GM18861 (cell line): ENCODE measurements at regions not wholly inside any gene's neighbourhood (a gene's known extent, or its start where the extent isn't known, plus 50 kb on each side); places are given as distances from the start of the nearest gene placed in this dataset.
"Not testable (repeated sequence)": the region's sequence is repeated elsewhere in the genome, so short reads cannot be mapped to it uniquely, and the experiment has no call there.

Experiments
- ATAC-seq: cut with Tn5 transposase; IDR thresholded peaks from one replicate; pipeline ENCODE4 v1.9.1; 2021; ENCODE audit not compliant: unreplicated experiment

GRCh38 chr16:16989368-16989767 lies 481.4 kb downstream of the XYLT1 start:
- no peak for ATAC-seq

DNA sequence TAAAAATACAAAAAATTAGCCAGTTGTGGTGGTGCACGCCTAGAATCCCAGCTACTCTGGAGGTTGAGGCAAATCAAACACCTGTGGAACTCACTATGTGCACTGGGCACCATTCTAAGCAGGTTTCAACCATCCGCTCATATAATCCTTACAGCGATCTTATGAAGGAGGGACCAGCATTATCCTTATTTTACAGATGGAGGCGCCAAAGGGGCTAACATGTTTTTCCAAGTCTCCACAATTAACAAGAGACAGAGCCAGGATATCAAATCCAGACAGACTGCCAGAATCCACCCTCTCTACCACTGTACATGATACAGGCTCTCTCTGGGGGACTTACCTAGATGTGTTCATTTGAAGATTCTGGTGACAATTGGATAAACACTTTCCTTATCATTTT lies 479.0 kb downstream of the XYLT1 start:
- ATAC-seq: no peak

GRCh38 chr16:16992975-16993765 lies 477.6 kb downstream of the XYLT1 start:
- ATAC-seq: no peak

DNA sequence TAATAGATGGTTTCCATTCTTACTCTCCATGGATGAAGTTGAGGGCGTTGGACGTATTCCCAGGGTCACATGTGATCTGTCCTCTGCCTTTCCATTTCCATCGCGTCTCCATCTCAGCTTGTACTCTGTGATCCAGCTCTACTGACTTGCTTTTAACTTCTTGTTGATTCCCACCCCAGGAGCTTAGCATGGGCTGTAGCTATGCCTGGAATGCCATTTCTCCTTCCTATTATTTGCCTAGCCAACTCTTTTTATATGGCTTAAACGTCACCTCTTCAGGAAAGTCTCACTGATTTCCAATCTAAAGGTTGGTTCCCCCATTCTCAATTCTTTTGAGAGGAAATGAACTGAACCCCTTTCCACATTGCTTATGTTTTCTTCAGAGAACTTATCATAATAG lies 475.9 kb downstream of the XYLT1 start:
- no peak for ATAC-seq

DNA sequence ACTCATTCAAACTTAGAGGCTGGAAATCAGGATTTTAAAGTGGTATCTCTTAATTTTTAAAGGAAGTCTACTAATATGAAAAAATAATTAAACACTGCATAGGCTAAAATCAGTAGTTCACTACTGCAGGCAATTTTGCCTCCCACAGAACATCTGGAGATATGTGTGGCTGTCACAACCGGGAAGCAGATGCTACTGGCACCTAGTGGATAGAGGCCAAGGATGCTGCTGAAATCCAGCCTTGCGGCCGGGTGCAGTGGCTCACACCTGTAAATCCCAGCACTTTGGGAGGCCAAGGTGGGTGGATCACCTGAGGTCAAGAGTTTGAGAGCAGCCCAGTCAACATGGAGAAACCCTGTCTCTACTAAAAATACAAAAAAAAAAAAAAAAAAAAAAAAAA lies 473.9 kb downstream of the XYLT1 start:
- no peak for ATAC-seq

GRCh38 chr16:16997349-16997748 lies 473.4 kb downstream of the XYLT1 start:
- no peak for ATAC-seq

- ATAC-seq: no peak
Observed at GRCh38 chr16:17001471-17001870, 469.3 kb downstream of the XYLT1 start.

- ATAC-seq: no peak
Observed at GRCh38 chr16:17002565-17002964, 468.2 kb downstream of the XYLT1 start.

DNA sequence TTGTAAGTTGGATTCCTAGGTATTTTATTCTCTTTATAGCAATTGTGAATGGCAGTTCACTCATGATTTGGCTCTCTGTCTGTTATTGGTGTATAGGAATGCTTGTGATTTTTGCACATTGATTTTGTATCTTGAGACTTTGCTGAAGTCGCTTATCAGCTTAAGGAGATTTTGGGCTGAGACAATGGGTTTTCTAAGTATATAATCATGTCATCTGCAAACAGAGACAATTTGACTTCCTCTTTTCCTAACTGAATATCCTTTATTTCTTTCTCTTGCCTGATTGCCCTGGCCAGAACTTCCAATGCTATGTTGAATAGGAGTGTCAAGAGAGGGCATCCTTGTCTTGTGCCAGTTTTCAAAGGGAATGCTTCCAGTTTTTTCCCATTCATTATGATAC lies 464.8 kb downstream of the XYLT1 start:
- ATAC-seq: not testable (repeated sequence)

GRCh38 chr16:17011712-17012111 lies 459.0 kb downstream of the XYLT1 start:
- ATAC-seq: no peak

DNA sequence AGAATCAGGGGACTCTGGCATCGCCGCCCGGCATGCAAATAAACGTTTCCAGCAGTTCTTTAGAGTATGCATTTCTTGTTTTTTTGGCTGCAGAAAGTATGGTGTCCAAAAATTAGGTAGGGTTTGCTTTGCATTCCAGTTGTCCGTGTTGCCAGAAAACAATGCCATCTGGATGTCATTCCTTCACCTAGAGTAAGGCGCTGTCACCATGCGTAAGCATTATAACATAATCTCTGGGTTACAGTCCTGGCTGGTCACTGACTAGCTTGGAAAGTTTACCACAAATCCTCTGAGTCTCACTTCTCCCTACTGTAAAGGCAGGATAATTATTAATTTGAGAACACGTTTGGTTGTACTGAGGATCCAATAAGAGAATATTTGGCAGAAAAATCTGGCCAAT lies 457.7 kb downstream of the XYLT1 start:
- ATAC-seq: no peak

DNA sequence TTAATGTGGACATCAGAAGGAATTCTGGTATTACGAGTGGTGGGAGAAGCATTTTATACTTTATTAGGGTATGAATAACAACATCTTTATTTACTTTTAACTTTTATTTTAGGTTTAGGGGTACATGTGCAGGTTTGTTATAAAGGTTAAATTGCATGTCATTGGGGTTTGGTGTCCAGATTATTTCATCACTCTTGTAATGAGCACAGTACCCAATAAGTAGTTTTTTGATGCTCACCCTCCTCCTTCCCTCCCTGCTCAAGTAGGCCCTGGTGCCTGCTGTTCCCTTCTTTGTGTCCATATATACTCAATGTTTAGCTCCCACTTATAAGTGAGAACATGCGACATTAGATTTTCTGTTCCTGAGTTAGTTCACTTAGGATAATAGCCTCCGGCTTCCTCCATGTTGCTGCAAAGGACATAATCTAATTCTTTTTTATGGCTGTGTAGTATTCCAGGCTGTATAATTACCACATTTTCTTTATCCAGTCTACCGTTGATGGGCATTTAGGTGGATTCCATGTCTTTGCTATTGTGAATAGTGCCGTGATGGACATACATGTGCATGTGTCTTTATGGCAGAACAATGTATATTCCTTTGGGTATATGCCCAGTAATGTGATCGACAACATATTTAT lies 456.2 kb downstream of the XYLT1 start:
- no peak for ATAC-seq

DNA sequence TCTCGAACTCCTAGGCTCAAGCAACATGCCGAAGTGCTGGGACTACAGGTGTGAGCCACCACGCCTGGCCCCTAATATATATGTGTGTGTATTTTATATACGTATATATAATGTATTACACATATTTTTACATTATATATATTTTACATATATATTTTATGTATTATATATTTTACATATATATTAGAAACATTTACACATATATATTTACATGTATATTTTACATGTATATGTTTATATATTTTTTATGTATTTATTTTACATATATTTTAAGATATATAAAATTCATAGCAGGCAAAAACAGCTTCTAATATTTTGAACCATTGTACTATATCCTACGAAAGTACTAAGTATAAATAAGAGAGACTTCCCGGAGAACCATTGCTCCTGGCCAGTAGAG lies 455.1 kb downstream of the XYLT1 start:
- ATAC-seq: no peak

- ATAC-seq: no peak
Observed at GRCh38 chr16:17017442-17017841, 453.3 kb downstream of the XYLT1 start.

DNA sequence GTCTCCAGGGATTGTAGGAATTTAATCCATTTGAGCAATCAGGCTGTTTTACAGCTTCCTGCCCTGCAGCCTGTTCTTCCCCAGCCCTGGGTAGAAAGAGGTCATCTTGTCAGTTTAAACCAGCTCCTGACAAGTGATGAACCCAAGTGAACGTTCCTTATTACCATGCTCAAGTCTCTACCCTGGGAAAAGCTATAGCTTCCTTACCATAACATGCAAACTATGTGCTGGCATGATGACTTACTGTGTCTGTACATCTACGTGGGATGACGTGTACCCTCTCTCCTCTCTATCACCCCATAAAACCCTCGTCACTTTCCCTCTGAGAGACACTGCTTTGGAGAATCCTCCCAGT lies 452.2 kb downstream of the XYLT1 start:
- no peak for ATAC-seq

GRCh38 chr16:17019366-17019765 lies 451.4 kb downstream of the XYLT1 start:
- no peak for ATAC-seq

GRCh38 chr16:17023606-17024005 lies 447.2 kb downstream of the XYLT1 start:
- ATAC-seq: no peak

GRCh38 chr16:17024514-17024913 lies 446.2 kb downstream of the XYLT1 start:
- no peak for ATAC-seq

DNA sequence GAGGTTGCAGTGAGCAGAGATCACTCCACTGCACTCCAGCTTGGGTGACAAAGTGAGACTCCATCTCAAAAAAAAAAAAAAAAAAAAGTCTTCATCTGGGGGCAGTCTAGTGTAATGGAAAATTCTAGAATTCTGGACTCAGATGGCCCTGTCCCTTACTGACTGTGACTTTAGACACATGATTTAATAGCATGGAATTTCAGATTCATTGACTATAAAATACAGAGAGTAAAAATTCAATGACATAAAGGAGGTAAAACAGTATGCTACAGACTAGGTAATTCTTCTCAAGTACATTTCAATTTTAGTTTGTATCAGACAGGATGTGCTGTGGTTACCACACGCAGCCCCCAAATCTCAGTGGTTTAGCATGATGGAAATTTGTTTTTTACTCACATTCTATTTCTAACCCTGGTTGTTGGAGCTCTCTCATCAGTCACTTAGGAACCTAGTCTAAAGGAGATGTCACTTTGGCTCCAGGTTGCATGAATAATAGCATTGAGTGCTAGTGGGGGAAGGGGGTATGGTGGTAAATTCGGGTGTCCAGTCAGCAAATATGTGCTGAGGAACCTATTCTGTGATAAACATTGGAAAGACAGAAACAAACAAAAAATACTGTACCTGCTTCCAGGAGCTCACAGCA lies 444.0 kb downstream of the XYLT1 start:
- no peak for ATAC-seq

DNA sequence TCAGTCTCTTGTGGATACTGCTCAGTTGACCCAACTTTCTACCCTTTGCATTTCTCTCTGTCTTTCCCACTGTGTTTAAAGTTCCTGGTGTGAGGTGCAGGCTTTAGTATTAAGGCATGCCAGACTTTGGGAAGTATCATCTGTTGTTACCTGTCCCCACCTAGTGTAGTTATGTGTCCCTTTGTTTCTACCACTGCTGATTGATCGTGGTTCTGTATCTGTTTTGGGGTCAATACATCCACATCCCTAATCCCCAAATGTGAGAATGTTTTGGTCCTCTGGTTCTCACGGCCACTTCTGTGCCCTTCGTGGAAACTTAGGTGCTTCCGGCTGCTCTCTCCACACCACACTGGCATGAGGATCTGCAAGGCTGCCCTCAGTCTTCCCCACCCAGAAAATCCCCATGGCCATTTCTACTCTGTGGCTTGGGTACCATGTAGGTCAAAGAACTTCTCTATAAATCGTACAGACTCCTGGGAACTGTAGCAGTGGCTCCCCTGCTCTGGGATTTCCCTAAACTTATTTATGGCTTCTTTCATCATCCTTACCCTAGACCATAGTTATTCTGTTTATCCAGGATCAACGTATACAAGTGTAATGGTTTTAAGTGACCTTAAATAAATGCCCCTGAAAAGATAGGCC lies 443.2 kb downstream of the XYLT1 start:
- ATAC-seq: no peak

- no peak for ATAC-seq
Observed at GRCh38 chr16:17029602-17030350, 441.0 kb downstream of the XYLT1 start.
